ENCODE measurements at regions not wholly inside any gene's neighbourhood (a gene's known extent, or its start where the extent isn't known, plus 50 kb on each side); places are given as distances from the start of the nearest gene placed in this dataset.

DNA sequence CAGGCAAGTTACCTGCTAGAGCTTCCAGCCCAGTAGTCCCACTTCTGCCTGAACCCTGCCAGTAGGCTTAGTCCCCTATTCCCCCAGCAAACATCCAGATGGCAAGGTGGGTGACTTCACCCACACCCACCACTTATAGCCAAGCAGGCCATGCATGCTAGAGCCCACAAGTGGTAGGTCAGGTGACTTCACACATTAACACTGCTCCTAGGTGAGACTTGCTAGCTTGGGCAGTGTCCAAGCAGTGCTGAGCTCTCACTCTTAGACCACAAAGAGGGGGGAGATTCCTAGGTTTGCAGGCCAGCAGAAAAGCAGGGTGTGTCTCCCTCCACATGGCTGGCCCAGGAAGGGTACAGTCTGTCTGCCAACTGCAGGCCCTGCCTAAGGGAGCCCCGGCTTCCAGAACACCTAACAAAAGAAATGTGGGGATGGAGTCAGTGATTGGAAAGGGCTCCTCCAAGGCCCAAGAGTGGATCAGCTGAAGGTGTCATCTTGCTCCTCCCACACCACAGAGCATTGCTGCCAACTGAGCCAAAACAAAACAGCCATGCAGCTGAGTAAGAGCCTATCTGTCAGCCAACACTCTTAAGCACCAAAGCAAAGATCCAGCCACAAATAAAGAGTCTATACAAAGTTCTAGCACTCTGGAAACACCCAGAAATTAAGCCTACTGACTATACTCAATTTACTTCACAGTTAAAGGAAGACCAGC is 158.1 kb upstream of the USP38 start:
- TF ChIP-seq, protein P1, sequence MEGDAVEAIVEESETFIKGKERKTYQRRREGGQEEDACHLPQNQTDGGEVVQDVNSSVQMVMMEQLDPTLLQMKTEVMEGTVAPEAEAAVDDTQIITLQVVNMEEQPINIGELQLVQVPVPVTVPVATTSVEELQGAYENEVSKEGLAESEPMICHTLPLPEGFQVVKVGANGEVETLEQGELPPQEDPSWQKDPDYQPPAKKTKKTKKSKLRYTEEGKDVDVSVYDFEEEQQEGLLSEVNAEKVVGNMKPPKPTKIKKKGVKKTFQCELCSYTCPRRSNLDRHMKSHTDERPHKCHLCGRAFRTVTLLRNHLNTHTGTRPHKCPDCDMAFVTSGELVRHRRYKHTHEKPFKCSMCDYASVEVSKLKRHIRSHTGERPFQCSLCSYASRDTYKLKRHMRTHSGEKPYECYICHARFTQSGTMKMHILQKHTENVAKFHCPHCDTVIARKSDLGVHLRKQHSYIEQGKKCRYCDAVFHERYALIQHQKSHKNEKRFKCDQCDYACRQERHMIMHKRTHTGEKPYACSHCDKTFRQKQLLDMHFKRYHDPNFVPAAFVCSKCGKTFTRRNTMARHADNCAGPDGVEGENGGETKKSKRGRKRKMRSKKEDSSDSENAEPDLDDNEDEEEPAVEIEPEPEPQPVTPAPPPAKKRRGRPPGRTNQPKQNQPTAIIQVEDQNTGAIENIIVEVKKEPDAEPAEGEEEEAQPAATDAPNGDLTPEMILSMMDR (IDR thresholded peaks at IDR 0.05; ENCODE audit: borderline replicate concordance, extremely low read depth, insufficient read depth): no peak
- H3K36me3 ChIP-seq (ENCODE audit: control insufficient read depth in 2 of 3, insufficient read depth in 3 of 3, low read length in 3 of 3): no peaks in the 10 kb centered on the region
- H3K27ac ChIP-seq (ENCODE audit: low read depth in 2 of 2, low read length in 2 of 2): no peak overlapping the region
- DNase-seq (no peak), FAIRE-seq (no peak)
- no peaks in the 10 kb centered on the region for H3K9me3 ChIP-seq (ENCODE audit: control insufficient read depth in 2 of 3, insufficient read depth in 1 of 3, low read length in 3 of 3)
- H3K9ac ChIP-seq (ENCODE audit: low read length in 3 of 3): no peak overlapping the region
- no peaks in the 10 kb centered on the region for H3K27me3 ChIP-seq (ENCODE audit: control insufficient read depth, insufficient read depth, low read length)
- no peak overlapping the region for H3K4me3 ChIP-seq (ENCODE audit: low read length in 3 of 3)
- no peaks in the 10 kb centered on the region for H3K4me1 ChIP-seq (ENCODE audit: control insufficient read depth in 2 of 3, insufficient read depth in 2 of 3, low read depth in 1 of 3, low read length in 3 of 3)
- intact Hi-C loops (cut with DNase I): no loop called here

DNA sequence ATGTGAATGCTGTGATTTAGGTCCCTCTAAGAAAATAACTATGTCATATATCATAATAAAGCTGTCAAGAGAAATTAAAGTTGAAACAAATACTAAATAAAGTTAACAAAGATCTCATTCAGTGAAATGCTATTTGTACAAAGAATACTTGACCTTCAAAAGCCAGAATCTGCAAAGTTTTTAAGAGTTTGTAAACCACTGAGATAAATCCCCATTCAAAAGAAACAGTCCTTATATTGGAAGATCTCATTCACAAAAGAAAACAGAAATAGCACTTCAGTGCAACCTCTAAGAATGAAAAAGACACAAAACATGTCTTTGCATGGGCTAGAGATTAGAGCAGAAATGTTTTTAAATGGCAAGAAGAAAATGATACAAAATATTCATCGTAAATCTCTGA is 149.1 kb upstream of the USP38 start:
- H3K4me1 ChIP-seq (ENCODE audit: control insufficient read depth in 2 of 3, insufficient read depth in 2 of 3, low read depth in 1 of 3, low read length in 3 of 3): no peaks in the 10 kb centered on the region
- H3K4me3 ChIP-seq (ENCODE audit: low read length in 3 of 3): no peak overlapping the region
- TF ChIP-seq, protein P1 (IDR thresholded peaks at IDR 0.05; ENCODE audit: borderline replicate concordance, extremely low read depth, insufficient read depth): no peak
- no peak overlapping the region for H3K27ac ChIP-seq (ENCODE audit: low read depth in 2 of 2, low read length in 2 of 2)
- no peaks in the 10 kb centered on the region for H3K36me3 ChIP-seq (ENCODE audit: control insufficient read depth in 2 of 3, insufficient read depth in 3 of 3, low read length in 3 of 3)
- no peak overlapping the region for H3K9ac ChIP-seq (ENCODE audit: low read length in 3 of 3)
- H3K27me3 ChIP-seq (ENCODE audit: control insufficient read depth, insufficient read depth, low read length): no peaks in the 10 kb centered on the region
- H3K9me3 ChIP-seq (ENCODE audit: control insufficient read depth in 2 of 3, insufficient read depth in 1 of 3, low read length in 3 of 3): no peaks in the 10 kb centered on the region
- FAIRE-seq (no peak), DNase-seq (no peak)
- intact Hi-C loops (cut with DNase I): no loop called here

DNA sequence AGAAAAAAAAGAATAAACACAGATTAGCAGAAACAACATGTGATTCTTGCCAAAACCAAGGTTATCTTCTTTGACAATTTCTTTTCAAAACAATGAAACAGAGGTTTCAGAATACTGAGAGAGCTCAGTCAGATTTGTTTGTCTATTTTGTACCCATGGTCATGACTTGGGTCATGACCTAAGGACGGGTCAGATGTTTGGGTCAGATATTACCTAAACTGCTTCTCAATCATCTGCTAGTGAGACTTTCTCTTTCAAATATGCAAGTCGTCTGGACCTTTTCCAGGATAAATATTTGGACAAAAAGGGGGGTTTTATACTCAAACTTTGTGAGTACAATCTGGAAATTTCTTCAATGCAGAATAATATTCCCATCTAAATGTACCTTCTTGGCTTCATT is 148.3 kb upstream of the USP38 start:
- Histone ChIP-seq H3K9ac (ENCODE audit: low read length in 3 of 3) (no peak overlapping the region), H3K27ac (ENCODE audit: low read depth in 2 of 2, low read length in 2 of 2) (no peak overlapping the region), H3K4me1 (ENCODE audit: control insufficient read depth in 2 of 3, insufficient read depth in 2 of 3, low read depth in 1 of 3, low read length in 3 of 3) (no peaks in the 10 kb centered on the region), H3K4me3 (ENCODE audit: low read length in 3 of 3) (no peak overlapping the region), H3K27me3 (ENCODE audit: control insufficient read depth, insufficient read depth, low read length) (no peaks in the 10 kb centered on the region), H3K36me3 (ENCODE audit: control insufficient read depth in 2 of 3, insufficient read depth in 3 of 3, low read length in 3 of 3) (no peaks in the 10 kb centered on the region), H3K9me3 (ENCODE audit: control insufficient read depth in 2 of 3, insufficient read depth in 1 of 3, low read length in 3 of 3) (no peaks in the 10 kb centered on the region)
- FAIRE-seq (no peak), DNase-seq (no peak)
- intact Hi-C loops (cut with DNase I): no loop called here
- TF ChIP-seq, protein P1 (IDR thresholded peaks at IDR 0.05; ENCODE audit: borderline replicate concordance, extremely low read depth, insufficient read depth): no peak

DNA sequence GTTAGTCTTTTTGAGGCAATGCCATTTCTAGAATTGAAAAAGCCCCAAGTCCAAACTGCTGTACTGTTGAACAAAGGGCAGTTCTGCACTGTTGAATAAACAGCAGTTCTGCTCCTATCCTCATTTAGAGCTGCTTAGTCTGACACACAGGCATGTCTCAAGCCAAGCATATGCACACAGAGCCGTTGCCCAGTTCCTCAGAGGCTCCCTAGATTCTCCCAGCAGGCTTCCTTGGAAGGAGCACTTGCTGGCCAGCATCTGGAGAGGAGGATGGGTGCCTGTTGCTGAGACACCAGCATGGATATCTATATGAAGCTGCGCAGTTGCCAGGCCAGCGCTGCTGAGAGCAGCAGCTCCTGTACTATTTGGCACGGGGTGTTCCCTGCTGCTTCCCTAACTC is 138.3 kb upstream of the USP38 start:
- H3K9me3 ChIP-seq (ENCODE audit: control insufficient read depth in 2 of 3, insufficient read depth in 1 of 3, low read length in 3 of 3): no peaks in the 10 kb centered on the region
- no peak for DNase-seq
- no peaks in the 10 kb centered on the region for H3K4me1 ChIP-seq (ENCODE audit: control insufficient read depth in 2 of 3, insufficient read depth in 2 of 3, low read depth in 1 of 3, low read length in 3 of 3)
- no peaks in the 10 kb centered on the region for H3K27me3 ChIP-seq (ENCODE audit: control insufficient read depth, insufficient read depth, low read length)
- no peak overlapping the region for H3K27ac ChIP-seq (ENCODE audit: low read depth in 2 of 2, low read length in 2 of 2)
- FAIRE-seq: no peak
- TF ChIP-seq, protein P1 (IDR thresholded peaks at IDR 0.05; ENCODE audit: borderline replicate concordance, extremely low read depth, insufficient read depth): no peak
- no peak overlapping the region for H3K4me3 ChIP-seq (ENCODE audit: low read length in 3 of 3)
- intact Hi-C loops (cut with DNase I): no loop called here
- no peaks in the 10 kb centered on the region for H3K36me3 ChIP-seq (ENCODE audit: control insufficient read depth in 2 of 3, insufficient read depth in 3 of 3, low read length in 3 of 3)
- no peak overlapping the region for H3K9ac ChIP-seq (ENCODE audit: low read length in 3 of 3)

Data from kidney (tissue), 13 donors.